ENCODE measurements at regions not wholly inside any gene's neighbourhood (a gene's known extent, or its start where the extent isn't known, plus 50 kb on each side); places are given as distances from the start of the nearest gene placed in this dataset.

DNA sequence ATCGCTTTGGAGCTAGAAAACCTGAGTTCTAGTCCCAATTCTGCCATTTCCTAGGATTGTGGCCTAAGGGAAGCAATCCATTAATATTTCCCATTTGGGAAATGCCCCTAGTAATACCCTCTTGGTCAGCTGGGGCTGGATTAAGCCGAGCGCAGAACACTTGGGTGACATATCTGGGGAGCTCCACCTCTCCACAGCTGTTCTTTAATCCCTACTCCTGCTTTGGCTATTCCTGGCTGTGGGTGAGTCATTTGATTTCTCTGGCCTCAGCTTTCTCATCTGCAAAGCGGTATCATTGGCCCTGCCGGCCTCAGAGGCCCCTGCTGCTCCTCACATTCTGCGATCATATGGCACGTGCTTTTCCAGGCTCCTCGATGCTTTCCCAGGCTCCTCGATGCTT lies 108.3 kb downstream of the BUB3 start:
- H3K27ac ChIP-seq = no peak overlapping the region
- H3K36me3 ChIP-seq = no peaks in the 10 kb centered on the region
- no peak overlapping the region for H3K4me3 ChIP-seq
- H3K27me3 ChIP-seq = no peaks in the 10 kb centered on the region
- H3K4me1 ChIP-seq = no peaks in the 10 kb centered on the region
- no peak for DNase-seq (ENCODE audit: low spot score)
- no peak for TF ChIP-seq CTCF (IDR thresholded peaks at IDR 0.05)
- no peaks in the 10 kb centered on the region for H3K9me3 ChIP-seq

GRCh38 chr10:123266971-123267370 lies 112.8 kb downstream of the BUB3 start:
- DNase-seq (ENCODE audit: low spot score) = no peak
- Histone ChIP-seq H3K9me3 (no peaks in the 10 kb centered on the region), H3K36me3 (no peaks in the 10 kb centered on the region), H3K4me1 (no peaks in the 10 kb centered on the region), H3K27me3 (no peaks in the 10 kb centered on the region), H3K27ac (no peak overlapping the region), H3K4me3 (no peak overlapping the region)
- no peak for TF ChIP-seq CTCF (IDR thresholded peaks at IDR 0.05)

GRCh38 chr10:123269017-123269552 lies 114.9 kb downstream of the BUB3 start:
- H3K27me3 ChIP-seq = no peaks in the 10 kb centered on the region
- no peak overlapping the region for H3K4me3 ChIP-seq
- DNase-seq (ENCODE audit: low spot score) = no peak
- no peaks in the 10 kb centered on the region for H3K36me3 ChIP-seq
- H3K27ac ChIP-seq = no peak overlapping the region
- TF ChIP-seq CTCF (IDR thresholded peaks at IDR 0.05) = no peak
- no peaks in the 10 kb centered on the region for H3K4me1 ChIP-seq
- no peaks in the 10 kb centered on the region for H3K9me3 ChIP-seq

- Histone ChIP-seq H3K4me1 (no peaks in the 10 kb centered on the region), H3K9me3 (no peaks in the 10 kb centered on the region), H3K27me3 (no peaks in the 10 kb centered on the region), H3K27ac (no peak overlapping the region), H3K36me3 (no peaks in the 10 kb centered on the region), H3K4me3 (no peak overlapping the region)
- DNase-seq (ENCODE audit: low spot score) = no peak
- TF ChIP-seq CTCF (IDR thresholded peaks at IDR 0.05) = no peak
Observed at GRCh38 chr10:123269675-123270074, 115.5 kb downstream of the BUB3 start.

DNA sequence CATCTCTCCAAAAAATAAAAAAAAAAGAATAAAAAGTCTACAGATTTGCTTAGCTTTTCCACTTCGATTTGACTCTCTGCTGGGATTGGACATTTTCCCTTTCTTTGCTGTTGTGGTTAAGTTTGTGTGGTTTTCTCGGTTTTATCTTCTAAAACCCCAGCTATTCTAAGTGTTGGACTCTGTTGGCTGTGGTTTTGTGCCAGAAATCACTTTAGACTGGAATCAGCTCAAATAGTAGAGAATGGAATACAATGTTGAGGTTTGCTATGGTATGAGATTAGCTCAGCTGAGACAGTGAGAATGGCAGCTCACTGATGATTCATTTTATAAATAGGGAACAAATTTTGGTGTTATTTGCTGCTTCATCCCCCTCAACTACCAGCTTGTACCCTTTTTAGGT lies 116.0 kb downstream of the BUB3 start:
- H3K36me3 ChIP-seq = no peaks in the 10 kb centered on the region
- H3K4me1 ChIP-seq = no peaks in the 10 kb centered on the region
- no peak overlapping the region for H3K4me3 ChIP-seq
- TF ChIP-seq CTCF (IDR thresholded peaks at IDR 0.05) = no peak
- H3K9me3 ChIP-seq = no peaks in the 10 kb centered on the region
- H3K27me3 ChIP-seq = no peaks in the 10 kb centered on the region
- no peak overlapping the region for H3K27ac ChIP-seq
- no peak for DNase-seq (ENCODE audit: low spot score)

DNA sequence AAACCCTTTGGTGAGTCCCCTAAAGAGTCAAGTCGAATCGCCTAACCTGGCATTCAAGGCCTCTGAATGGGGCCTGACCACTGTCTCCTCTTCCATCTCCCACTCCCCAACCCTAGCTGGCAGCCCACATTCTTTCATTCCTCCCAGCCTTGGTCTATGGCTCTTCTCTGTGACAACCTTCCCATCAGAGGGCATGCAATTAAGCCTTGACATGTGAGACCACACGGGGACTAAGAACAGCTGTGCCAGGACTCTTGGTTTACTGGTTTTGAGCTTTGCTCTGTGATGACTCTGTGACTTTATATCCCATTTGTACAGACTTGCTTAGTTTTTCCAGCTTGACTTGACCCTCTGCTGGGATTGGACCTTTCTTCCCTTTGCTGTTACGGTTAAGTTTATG lies 116.6 kb downstream of the BUB3 start:
- Histone ChIP-seq H3K4me3 (no peak overlapping the region), H3K9me3 (no peaks in the 10 kb centered on the region), H3K4me1 (no peaks in the 10 kb centered on the region), H3K27ac (no peak overlapping the region), H3K36me3 (no peaks in the 10 kb centered on the region), H3K27me3 (no peaks in the 10 kb centered on the region)
- no peak for TF ChIP-seq CTCF (IDR thresholded peaks at IDR 0.05)
- no peak for DNase-seq (ENCODE audit: low spot score)

Data from right atrium auricular region (tissue), 2 donors.